Sigmoid colon (tissue), 3 donors: ENCODE measurements at regions not wholly inside any gene's neighbourhood (a gene's known extent, or its start where the extent isn't known, plus 50 kb on each side); places are given as distances from the start of the nearest gene placed in this dataset.
"Not testable (repeated sequence)": the region's sequence is repeated elsewhere in the genome, so short reads cannot be mapped to it uniquely, and the experiment has no call there.

Experiments
- POLR2A ChIP-seq, 2 donors: fragments of 450-650 bp; IDR thresholded peaks; one replicate each; pipeline ENCODE4 v1.6.1; 2016; ENCODE audit warnings: antibody characterized with exemption in 2 of 2, mild to moderate bottlenecking in 2 of 2, moderate library complexity in 2 of 2
- TF ChIP-seq, protein P1 (sequence below), 4 experiments: fragments of 450-650 bp in 3 of 4; fragments of 200-600 bp in 1 of 4; IDR thresholded peaks; one replicate each; pipeline ENCODE4 v1.5.1; 2016 to 2019; ENCODE audit warnings: antibody characterized with exemption in 4 of 4, mild to moderate bottlenecking in 3 of 4, moderate library complexity in 2 of 4

DNA sequence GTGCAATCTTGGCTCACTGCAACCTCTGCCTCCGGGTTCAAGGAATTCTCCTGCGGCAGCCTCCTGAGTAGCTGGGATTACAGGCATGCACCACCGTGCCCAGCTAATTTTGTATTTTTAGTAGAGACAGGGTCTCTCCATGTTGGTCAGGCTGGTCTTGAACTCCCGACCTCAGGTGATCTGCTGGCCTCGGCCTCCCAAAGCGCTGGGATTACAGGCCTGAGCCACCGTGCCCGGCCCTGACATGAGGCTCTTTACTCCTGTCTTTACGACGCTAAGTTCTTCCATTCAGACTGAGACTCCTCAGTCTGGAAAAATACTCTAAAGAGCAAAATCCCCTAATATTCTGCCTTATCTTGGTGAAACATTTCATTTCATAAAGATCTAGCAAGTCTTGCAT is 331.3 kb upstream of the SGO1 start:
- TF ChIP-seq, protein P1, sequence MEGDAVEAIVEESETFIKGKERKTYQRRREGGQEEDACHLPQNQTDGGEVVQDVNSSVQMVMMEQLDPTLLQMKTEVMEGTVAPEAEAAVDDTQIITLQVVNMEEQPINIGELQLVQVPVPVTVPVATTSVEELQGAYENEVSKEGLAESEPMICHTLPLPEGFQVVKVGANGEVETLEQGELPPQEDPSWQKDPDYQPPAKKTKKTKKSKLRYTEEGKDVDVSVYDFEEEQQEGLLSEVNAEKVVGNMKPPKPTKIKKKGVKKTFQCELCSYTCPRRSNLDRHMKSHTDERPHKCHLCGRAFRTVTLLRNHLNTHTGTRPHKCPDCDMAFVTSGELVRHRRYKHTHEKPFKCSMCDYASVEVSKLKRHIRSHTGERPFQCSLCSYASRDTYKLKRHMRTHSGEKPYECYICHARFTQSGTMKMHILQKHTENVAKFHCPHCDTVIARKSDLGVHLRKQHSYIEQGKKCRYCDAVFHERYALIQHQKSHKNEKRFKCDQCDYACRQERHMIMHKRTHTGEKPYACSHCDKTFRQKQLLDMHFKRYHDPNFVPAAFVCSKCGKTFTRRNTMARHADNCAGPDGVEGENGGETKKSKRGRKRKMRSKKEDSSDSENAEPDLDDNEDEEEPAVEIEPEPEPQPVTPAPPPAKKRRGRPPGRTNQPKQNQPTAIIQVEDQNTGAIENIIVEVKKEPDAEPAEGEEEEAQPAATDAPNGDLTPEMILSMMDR (IDR thresholded peaks at IDR 0.05), result not testable (repeated sequence)
- not testable (repeated sequence) for TF ChIP-seq POLR2A (IDR thresholded peaks at IDR 0.05)
